Osteoblast (primary cell): ENCODE measurements at regions not wholly inside any gene's neighbourhood (a gene's known extent, or its start where the extent isn't known, plus 50 kb on each side); places are given as distances from the start of the nearest gene placed in this dataset.
A peak's percentile ranks its signal among the peaks of the same experiment; 100 is the strongest.

Source experiments
- DNase-seq: peaks from one replicate; pipeline ENCODE4 v3.0.0; 2011; ENCODE audit warnings: low spot score, mixed read lengths; ENCODE audit not compliant: insufficient read length; ENCODE audit errors: missing footprints
- H2AFZ ChIP-seq: 2 replicates; pipeline ENCODE4 v1.6.0; 2011; ENCODE audit warnings: mild to moderate bottlenecking, low read length
- H3K27ac ChIP-seq: 2 replicates; pipeline ENCODE4 v1.5.1; 2011; ENCODE audit warnings: mild to moderate bottlenecking, low read depth, low read length, moderate library complexity
- H3K27me3 ChIP-seq: 2 replicates; pipeline ENCODE4 v1.6.0; 2012; ENCODE audit warnings: mild to moderate bottlenecking, control low read depth, inconsistent platforms, low read length, moderate library complexity; ENCODE audit not compliant: insufficient read depth
- H3K36me3 ChIP-seq: 2 replicates; pipeline ENCODE4 v1.5.1; 2011; ENCODE audit warnings: mild to moderate bottlenecking, low read length, control low read depth, moderate library complexity; ENCODE audit not compliant: insufficient read depth
- H3K4me1 ChIP-seq: 2 replicates; pipeline ENCODE4 v1.5.1; 2011; ENCODE audit warnings: mild to moderate bottlenecking, low read length, control low read depth, moderate library complexity; ENCODE audit not compliant: insufficient read depth
- H3K4me2 ChIP-seq: 2 replicates; pipeline ENCODE4 v1.6.0; 2011; ENCODE audit warnings: mild to moderate bottlenecking, low read length; ENCODE audit not compliant: insufficient read depth
- H3K4me3 ChIP-seq: fragments of 200-600 bp; sonication (generic); 3 replicates; pipeline ENCODE4 v1.5.1; 2012; ENCODE audit warnings: mild to moderate bottlenecking, low read length, inconsistent platforms; ENCODE audit not compliant: insufficient read depth
- H3K79me2 ChIP-seq: 2 replicates; pipeline ENCODE4 v1.6.0; 2012; ENCODE audit warnings: mild to moderate bottlenecking, low read length, control low read depth, inconsistent platforms; ENCODE audit not compliant: insufficient read depth
- H3K9me3 ChIP-seq: 2 replicates; pipeline ENCODE4 v1.5.1; 2011; ENCODE audit warnings: low read depth, low read length, control low read depth
- H4K20me1 ChIP-seq: 2 replicates; pipeline ENCODE4 v1.6.0; 2012; ENCODE audit warnings: mild to moderate bottlenecking, low read length, control low read depth; ENCODE audit not compliant: insufficient read depth
- CTCF ChIP-seq: IDR thresholded peaks from 2 replicates; pipeline ENCODE4 v1.5.1; 2011; ENCODE audit warnings: mild to moderate bottlenecking, low read depth, low read length, moderate library complexity; ENCODE audit errors: extremely low read depth

GRCh38 chr2:144889348-144889747, 369.4 kb upstream of the ZEB2 start:
- H3K27ac ChIP-seq: no peak overlapping the region
- H3K27me3 ChIP-seq: no peaks in the 10 kb centered on the region
- TF ChIP-seq CTCF: no peak
- H3K36me3 ChIP-seq: no peaks in the 10 kb centered on the region
- H2AFZ ChIP-seq: no peak overlapping the region
- H3K4me2 ChIP-seq: no peak overlapping the region
- H3K4me3 ChIP-seq: no peak overlapping the region
- H4K20me1 ChIP-seq: no peaks in the 10 kb centered on the region
- no peaks in the 10 kb centered on the region for H3K9me3 ChIP-seq
- DNase-seq: no peak
- no peaks in the 10 kb centered on the region for H3K4me1 ChIP-seq
- H3K79me2 ChIP-seq: no peaks in the 10 kb centered on the region

GRCh38 chr2:144886862-144887261, 366.9 kb upstream of the ZEB2 start:
- Histone ChIP-seq H3K9me3 (no peaks in the 10 kb centered on the region), H3K4me1 (no peaks in the 10 kb centered on the region), H3K27me3 (no peaks in the 10 kb centered on the region), H3K36me3 (no peaks in the 10 kb centered on the region), H3K4me2 (no peak overlapping the region), H4K20me1 (no peaks in the 10 kb centered on the region), H3K27ac (no peak overlapping the region), H3K79me2 (no peaks in the 10 kb centered on the region), H3K4me3 (no peak overlapping the region), H2AFZ (peak overlapping the region; percentile 34)
- DNase-seq: no peak
- no peak for TF ChIP-seq CTCF

GRCh38 chr2:144877893-144878292, 358.0 kb upstream of the ZEB2 start:
- no peaks in the 10 kb centered on the region for H3K9me3 ChIP-seq
- no peaks in the 10 kb centered on the region for H3K79me2 ChIP-seq

GRCh38 chr2:144876013-144876412, 356.1 kb upstream of the ZEB2 start:
- TF ChIP-seq CTCF: no peak
- DNase-seq: no peak
- Histone ChIP-seq H3K27ac (peak overlapping the region; percentile 46), H3K9me3 (no peaks in the 10 kb centered on the region), H4K20me1 (no peaks in the 10 kb centered on the region), H2AFZ (no peak overlapping the region), H3K27me3 (no peaks in the 10 kb centered on the region), H3K4me3 (no peak overlapping the region), H3K36me3 (no peaks in the 10 kb centered on the region), H3K4me2 (no peak overlapping the region), H3K79me2 (no peaks in the 10 kb centered on the region), H3K4me1 (peaks cover 22% of the 10 kb centered on the region)

More at GRCh38 chr2:144877893-144878292, 358.0 kb upstream of the ZEB2 start:
- no peak for TF ChIP-seq CTCF
- no peaks in the 10 kb centered on the region for H3K27me3 ChIP-seq
- H3K4me3 ChIP-seq: no peak overlapping the region
- no peaks in the 10 kb centered on the region for H3K36me3 ChIP-seq
- H3K4me2 ChIP-seq: no peak overlapping the region
- no peak for DNase-seq
- H4K20me1 ChIP-seq: no peaks in the 10 kb centered on the region
- H3K27ac ChIP-seq: no peak overlapping the region
- H3K4me1 ChIP-seq: peaks cover 22% of the 10 kb centered on the region
- H2AFZ ChIP-seq: no peak overlapping the region
